Trophoblast cell (in vitro differentiated cells and primary cell): ENCODE measurements at regions not wholly inside any gene's neighbourhood (a gene's known extent, or its start where the extent isn't known, plus 50 kb on each side); places are given as distances from the start of the nearest gene placed in this dataset.

Source experiments
- DNase-seq, 2 donors: peaks; one replicate each; pipeline ENCODE4 v3.0.0-alpha.2; 2016
- H2AFZ ChIP-seq: 2 replicates; pipeline ENCODE4 v1.6.1; 2013; ENCODE audit warnings: low read length, moderate library complexity, mild to moderate bottlenecking; ENCODE audit not compliant: insufficient read depth, poor library complexity
- H2AK5ac ChIP-seq: 2 replicates; pipeline ENCODE4 v1.6.1; 2013; ENCODE audit warnings: mild to moderate bottlenecking, low read length
- H2BK120ac ChIP-seq: 2 replicates; pipeline ENCODE4 v1.6.1; 2013; ENCODE audit warnings: low read length, mild to moderate bottlenecking, moderate library complexity; ENCODE audit not compliant: insufficient read depth, poor library complexity
- H2BK12ac ChIP-seq: 2 replicates; pipeline ENCODE4 v1.6.1; 2013; ENCODE audit warnings: mild to moderate bottlenecking, low read length, moderate library complexity
- H2BK5ac ChIP-seq: 2 replicates; pipeline ENCODE4 v1.6.1; 2013; ENCODE audit warnings: low read length, low read depth, moderate library complexity, mild to moderate bottlenecking; ENCODE audit not compliant: poor library complexity
- H3K14ac ChIP-seq: 2 replicates; pipeline ENCODE4 v1.6.1; 2013; ENCODE audit warnings: mild to moderate bottlenecking, low read length
- H3K18ac ChIP-seq: 2 replicates; pipeline ENCODE4 v1.6.1; 2013; ENCODE audit warnings: mild to moderate bottlenecking, low read length
- H3K23ac ChIP-seq: 2 replicates; pipeline ENCODE4 v1.6.1; 2013; ENCODE audit warnings: low read length
- H3K27ac ChIP-seq: 2 replicates; pipeline ENCODE4 v1.5.1; 2013; ENCODE audit warnings: low read depth, mild to moderate bottlenecking, inconsistent platforms, low read length, moderate library complexity
- H3K27me3 ChIP-seq: 2 replicates; pipeline ENCODE4 v1.6.1; 2013; ENCODE audit warnings: inconsistent platforms, mild to moderate bottlenecking, low read length, moderate library complexity; ENCODE audit not compliant: insufficient read depth
- H3K36me3 ChIP-seq, 2 experiments: 1 replicate in 1 of 2; 2 replicates in 1 of 2; pipeline ENCODE4 v1.6.1; 2013; ENCODE audit warnings: low read length in 2 of 2, mild to moderate bottlenecking in 2 of 2, moderate library complexity in 1 of 2; ENCODE audit not compliant: insufficient read depth in 2 of 2, control insufficient read depth in 1 of 2
- H3K4ac ChIP-seq: 2 replicates; pipeline ENCODE4 v1.6.1; 2013; ENCODE audit warnings: low read depth, mild to moderate bottlenecking, low read length, moderate library complexity
- H3K4me1 ChIP-seq, 2 experiments: 1 replicate in 1 of 2; 2 replicates in 1 of 2; pipeline ENCODE4 v1.6.1; 2013; ENCODE audit warnings: low read length in 2 of 2, mild to moderate bottlenecking in 2 of 2, moderate library complexity in 1 of 2; ENCODE audit not compliant: insufficient read depth in 2 of 2, control insufficient read depth in 1 of 2
- H3K4me2 ChIP-seq: 2 replicates; pipeline ENCODE4 v1.6.1; 2013; ENCODE audit warnings: inconsistent platforms, mild to moderate bottlenecking, low read length, moderate library complexity
- H3K4me3 ChIP-seq: 2 replicates; pipeline ENCODE4 v1.5.1; 2013; ENCODE audit warnings: mild to moderate bottlenecking, low read depth, low read length, inconsistent platforms
- H3K79me1 ChIP-seq: one replicate; pipeline ENCODE4 v1.6.1; 2013; ENCODE audit warnings: low read length
- H3K79me2 ChIP-seq: 2 replicates; pipeline ENCODE4 v1.6.1; 2013; ENCODE audit warnings: low read length, mild to moderate bottlenecking; ENCODE audit not compliant: control insufficient read depth, insufficient read depth, poor library complexity
- H3K9ac ChIP-seq: 2 replicates; pipeline ENCODE4 v1.6.1; 2013; ENCODE audit warnings: mild to moderate bottlenecking, low read length
- H3K9me3 ChIP-seq: 2 replicates; pipeline ENCODE4 v1.6.1; 2013; ENCODE audit warnings: low read depth, mild to moderate bottlenecking, control low read depth, inconsistent platforms, low read length; ENCODE audit not compliant: insufficient read depth
- H4K12ac ChIP-seq: 2 replicates; pipeline ENCODE4 v1.6.1; 2013; ENCODE audit warnings: low read depth, mild to moderate bottlenecking, low read length, moderate library complexity
- H4K8ac ChIP-seq: 2 replicates; pipeline ENCODE4 v1.6.1; 2013; ENCODE audit warnings: low read depth, mild to moderate bottlenecking, low read length, moderate library complexity
- H4K91ac ChIP-seq: one replicate; pipeline ENCODE4 v1.6.1; 2013; ENCODE audit warnings: low read depth, mild to moderate bottlenecking, low read length, moderate library complexity
- WGBS: extraction: QIAGEN DNeasy Blood & Tissue Kit; methylation state at CpG from one replicate; pipeline ENCODE4 v1.1.7; 2013; ENCODE audit warnings: missing lambda C conversion rate; ENCODE audit not compliant: insufficient read length, insufficient coverage; ENCODE audit errors: extremely low coverage; 5-methylcytosine and 5-hydroxymethylcytosine counted together

GRCh38 chr4:71221510-71222466, 117.0 kb upstream of the SLC4A4 start:
- H4K91ac ChIP-seq: no peak overlapping the region
- H3K14ac ChIP-seq: no peak overlapping the region
- H3K79me1 ChIP-seq: no peaks in the 10 kb centered on the region
- no peak overlapping the region for H3K27ac ChIP-seq
- no peak overlapping the region for H3K23ac ChIP-seq
- no peak overlapping the region for H2BK12ac ChIP-seq
- H3K27me3 ChIP-seq: no peaks in the 10 kb centered on the region
- no peak overlapping the region for H3K18ac ChIP-seq
- no peak overlapping the region for H3K4me2 ChIP-seq
- H3K4me1 ChIP-seq: no peaks in the 10 kb centered on the region
- no peaks in the 10 kb centered on the region for H3K36me3 ChIP-seq
- DNase-seq: peak; percentile 68 to 89
- no CpG with 5 or more reads among the region's 6 CpGs for WGBS
- no peaks in the 10 kb centered on the region for H3K79me2 ChIP-seq
- H2AK5ac ChIP-seq: no peak overlapping the region
- H3K4ac ChIP-seq: no peak overlapping the region
- no peak overlapping the region for H2BK5ac ChIP-seq
- H3K9me3 ChIP-seq: no peaks in the 10 kb centered on the region
- no peak overlapping the region for H4K8ac ChIP-seq
- H3K4me3 ChIP-seq: no peak overlapping the region
- H2BK120ac ChIP-seq: no peak overlapping the region
- no peak overlapping the region for H3K9ac ChIP-seq
- no peak overlapping the region for H4K12ac ChIP-seq
- no peak overlapping the region for H2AFZ ChIP-seq

GRCh38 chr4:71222661-71223060, 116.2 kb upstream of the SLC4A4 start:
- Histone ChIP-seq H4K91ac (no peak overlapping the region), H3K79me2 (no peaks in the 10 kb centered on the region), H3K18ac (no peak overlapping the region), H2BK12ac (no peak overlapping the region), H4K8ac (no peak overlapping the region), H4K12ac (no peak overlapping the region), H3K4me2 (no peak overlapping the region), H2BK120ac (no peak overlapping the region), H3K9ac (no peak overlapping the region), H3K4ac (no peak overlapping the region), H3K27me3 (no peaks in the 10 kb centered on the region), H3K14ac (no peak overlapping the region), H2BK5ac (no peak overlapping the region), H3K79me1 (no peaks in the 10 kb centered on the region), H3K23ac (no peak overlapping the region), H2AFZ (no peak overlapping the region), H3K4me3 (no peak overlapping the region), H3K4me1 (no peaks in the 10 kb centered on the region), H2AK5ac (no peak overlapping the region), H3K36me3 (no peaks in the 10 kb centered on the region), H3K9me3 (no peaks in the 10 kb centered on the region), H3K27ac (no peak overlapping the region)
- no CpG with 5 or more reads among the region's 2 CpGs for WGBS
- peak in 1 of 2 donors; percentile 36 for DNase-seq

- no CpG with 5 or more reads among the region's 9 CpGs for WGBS
- Histone ChIP-seq H3K4me1 (peaks cover 2% of the 10 kb centered on the region in 2 experiments), H3K4ac (no peak overlapping the region), H2BK12ac (no peak overlapping the region), H3K27me3 (no peaks in the 10 kb centered on the region), H4K8ac (no peak overlapping the region), H4K91ac (no peak overlapping the region), H3K14ac (no peak overlapping the region), H3K36me3 (no peaks in the 10 kb centered on the region), H3K9ac (no peak overlapping the region), H3K79me1 (no peaks in the 10 kb centered on the region), H3K23ac (no peak overlapping the region), H4K12ac (no peak overlapping the region), H3K4me2 (peak overlapping the region; percentile 47), H3K9me3 (peaks cover 2% of the 10 kb centered on the region), H2BK120ac (peak overlapping the region; percentile 46), H3K18ac (no peak overlapping the region), H3K27ac (peak overlapping the region; percentile 78), H2AK5ac (no peak overlapping the region), H2AFZ (no peak overlapping the region), H2BK5ac (no peak overlapping the region), H3K79me2 (no peaks in the 10 kb centered on the region), H3K4me3 (no peak overlapping the region)
- DNase-seq: peak; percentile 12 to 52
Measured at GRCh38 chr4:71229477-71230270, 109.1 kb upstream of the SLC4A4 start.

GRCh38 chr4:71230271-71231128, 108.3 kb upstream of the SLC4A4 start:
- H2BK5ac ChIP-seq: no peak overlapping the region
- H3K18ac ChIP-seq: no peak overlapping the region
- H3K27ac ChIP-seq: no peak overlapping the region
- H3K14ac ChIP-seq: peak overlapping the region; percentile 50
- H3K9me3 ChIP-seq: peaks cover 2% of the 10 kb centered on the region
- H3K27me3 ChIP-seq: no peaks in the 10 kb centered on the region
- no peak overlapping the region for H4K91ac ChIP-seq
- DNase-seq: no peak
- H3K4me1 ChIP-seq: peaks cover 2% of the 10 kb centered on the region in 2 experiments
- no peaks in the 10 kb centered on the region for H3K79me1 ChIP-seq
- no peak overlapping the region for H3K23ac ChIP-seq
- no peak overlapping the region for H4K12ac ChIP-seq
- no CpG with 5 or more reads among the region's 11 CpGs for WGBS
- H4K8ac ChIP-seq: no peak overlapping the region
- no peak overlapping the region for H3K4me2 ChIP-seq
- no peak overlapping the region for H2AK5ac ChIP-seq
- H2BK120ac ChIP-seq: no peak overlapping the region
- no peaks in the 10 kb centered on the region for H3K79me2 ChIP-seq
- no peak overlapping the region for H2BK12ac ChIP-seq
- H3K9ac ChIP-seq: no peak overlapping the region
- no peak overlapping the region for H3K4me3 ChIP-seq
- no peak overlapping the region for H2AFZ ChIP-seq
- H3K36me3 ChIP-seq: no peaks in the 10 kb centered on the region
- no peak overlapping the region for H3K4ac ChIP-seq
